DMS114 treated with DMSO at 0.1 percent for 48 hours (cell line): ENCODE measurements at regions not wholly inside any gene's neighbourhood (a gene's known extent, or its start where the extent isn't known, plus 50 kb on each side); places are given as distances from the start of the nearest gene placed in this dataset.

ENCODE experiments used
- DNase-seq: peaks from one replicate; lab custom pipeline; 2025; ENCODE audit not compliant: unreplicated experiment; lab: John Stamatoyannopoulos, UW

DNA sequence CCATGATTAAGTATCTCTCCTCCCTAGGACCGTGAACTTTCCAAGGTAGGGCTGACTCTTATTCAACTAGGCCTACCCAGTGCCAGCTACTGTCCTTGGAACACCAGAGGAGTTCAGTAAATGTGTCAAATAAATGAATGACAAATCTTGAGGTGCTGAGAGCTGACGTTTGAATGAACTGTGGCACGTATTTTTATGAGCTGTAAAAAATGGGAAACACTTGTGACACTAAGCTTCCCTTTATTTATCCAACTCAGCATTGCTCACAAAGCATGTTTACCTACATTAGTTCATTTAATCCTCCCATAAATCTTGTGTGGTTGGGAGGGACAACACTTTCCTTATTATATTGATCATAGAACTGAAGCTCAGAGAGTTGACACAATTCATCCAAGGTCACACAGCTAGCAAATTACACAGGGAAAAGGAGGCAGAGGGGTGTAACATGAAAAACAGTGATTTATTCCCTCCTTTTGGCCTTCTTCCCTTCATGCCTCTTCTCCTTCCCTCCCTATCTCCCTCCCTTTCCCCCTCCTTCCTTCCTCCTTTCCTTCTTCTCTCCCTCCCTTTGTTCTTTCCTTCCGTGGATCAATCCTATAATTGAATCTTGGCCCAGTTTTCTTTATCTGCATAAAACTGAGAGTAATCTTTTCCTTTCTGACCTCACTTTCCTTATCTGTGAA is 412.6 kb downstream of the DMRT2 start:
- DNase-seq: no peak

DNA sequence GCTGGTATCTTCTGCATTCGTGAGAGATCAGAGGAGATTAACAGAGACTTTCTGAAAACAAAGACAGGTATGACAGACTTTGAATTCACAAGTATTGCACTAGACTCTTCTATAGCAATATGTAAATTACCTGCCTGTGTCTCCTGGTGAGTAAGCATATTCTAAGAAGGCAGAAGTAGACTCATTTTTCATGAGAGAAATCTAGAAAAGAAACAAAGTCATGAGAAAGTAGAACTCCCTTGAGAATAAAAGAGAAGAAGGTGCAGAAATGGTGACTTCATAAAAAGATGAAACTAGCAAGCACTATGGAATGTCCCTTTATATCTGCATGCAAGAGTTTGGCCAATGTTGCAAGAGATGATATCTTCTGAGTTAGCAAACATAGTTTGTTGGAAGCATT is 419.8 kb downstream of the DMRT2 start:
- DNase-seq: no peak

DNA sequence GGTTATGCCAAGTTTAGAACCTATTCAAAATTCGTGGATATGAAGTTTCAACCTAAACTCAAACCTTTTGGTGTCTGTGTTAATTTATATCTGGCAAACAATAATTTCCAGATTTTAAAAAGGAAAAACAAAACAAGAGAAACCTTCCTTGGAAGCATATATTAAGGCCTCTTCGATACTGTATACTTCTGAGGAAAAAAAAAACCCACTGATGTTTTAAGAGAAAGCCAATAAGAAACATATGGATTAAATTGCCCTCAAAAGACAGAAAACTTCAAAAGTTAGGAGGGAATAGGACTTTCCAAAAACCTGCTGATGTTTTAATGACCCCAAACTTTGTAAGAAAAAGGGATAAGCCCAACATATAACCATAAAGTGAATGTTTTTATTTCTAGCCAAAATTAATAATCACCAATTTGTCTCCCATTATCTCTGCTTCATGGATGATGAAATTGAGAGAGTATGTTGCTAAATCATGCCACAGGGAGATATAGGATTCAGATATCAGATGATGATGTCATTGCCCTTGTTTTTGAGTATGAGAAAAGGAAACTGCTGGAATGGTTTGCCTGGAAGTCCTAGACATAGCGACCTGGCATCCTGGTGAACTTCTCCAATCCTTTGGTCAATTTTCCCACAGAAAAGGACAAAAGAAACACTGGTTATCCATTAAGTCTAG is 423.9 kb downstream of the DMRT2 start:
- DNase-seq: no peak

DNA sequence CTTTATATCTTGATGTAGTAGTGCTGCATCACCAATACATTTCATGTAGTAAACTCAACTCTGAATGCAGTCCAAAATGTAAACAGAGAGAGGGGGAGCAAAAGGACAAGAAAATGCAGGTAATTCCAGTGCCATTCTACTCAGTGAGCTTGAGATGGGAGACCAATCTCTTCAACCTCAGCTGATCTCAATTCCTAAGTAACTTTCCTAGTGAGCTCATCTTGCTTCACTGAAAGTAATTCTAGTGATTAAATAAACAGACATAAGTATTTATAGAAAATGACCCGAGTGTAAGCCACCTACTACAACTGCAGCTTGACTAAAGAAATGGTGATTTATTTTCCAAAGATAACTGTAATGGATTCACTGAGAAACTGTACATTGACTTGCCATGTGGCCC is 424.5 kb downstream of the DMRT2 start:
- no peak for DNase-seq

- no peak for DNase-seq
These were observed 440.4 kb downstream of the DMRT2 start for GRCh38 chr9:1490341-1491232.

- DNase-seq: no peak
These were observed 442.0 kb downstream of the DMRT2 start for GRCh38 chr9:1492156-1492555.

GRCh38 chr9:1495282-1496030 is 445.3 kb downstream of the DMRT2 start:
- DNase-seq: no peak

DNA sequence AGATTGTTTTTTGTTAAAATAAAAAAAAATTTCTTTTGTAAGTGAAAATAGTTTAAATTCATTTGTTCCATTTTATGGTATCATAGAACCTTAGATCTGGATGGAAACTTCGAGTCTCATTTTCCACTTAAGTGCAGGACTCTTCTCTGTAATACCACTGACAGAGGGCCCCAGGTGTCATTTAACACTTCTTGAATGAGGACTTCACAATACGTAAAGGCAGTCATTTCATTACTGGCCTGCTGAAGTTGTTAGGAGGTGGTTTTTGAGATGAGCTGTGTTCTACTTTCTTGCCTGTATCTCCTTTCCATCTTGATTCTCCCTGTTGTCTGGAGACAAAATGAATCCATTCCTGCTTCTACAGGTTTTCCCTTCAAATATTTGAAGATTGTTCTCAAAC is 455.3 kb downstream of the DMRT2 start:
- DNase-seq: no peak

GRCh38 chr9:1510712-1511111 is 460.6 kb downstream of the DMRT2 start:
- DNase-seq: no peak

GRCh38 chr9:1513105-1513504 is 462.9 kb downstream of the DMRT2 start:
- no peak for DNase-seq

DNA sequence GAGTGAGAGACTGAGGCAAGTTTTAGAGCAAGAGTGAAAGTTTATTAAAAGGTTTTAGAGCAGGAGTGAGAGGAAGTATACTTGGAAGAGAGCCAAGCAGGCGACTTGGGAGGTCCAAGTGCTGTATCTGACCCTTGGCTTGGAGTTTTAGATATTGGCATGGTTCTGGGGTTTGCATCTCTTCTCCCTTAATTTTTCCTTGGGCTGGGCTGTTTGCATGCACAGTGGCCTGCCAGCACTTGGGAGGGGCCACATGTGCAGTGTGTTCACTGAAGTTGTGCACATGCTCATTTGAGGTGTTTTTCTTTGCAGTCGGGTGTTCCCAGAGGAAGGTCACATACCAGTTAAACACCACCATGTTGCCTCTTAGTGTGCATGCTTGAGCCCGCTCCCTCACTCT is 464.1 kb downstream of the DMRT2 start:
- no peak for DNase-seq

- DNase-seq: no peak
These were observed 464.7 kb downstream of the DMRT2 start for GRCh38 chr9:1514776-1515363.

- no peak for DNase-seq
These were observed 465.4 kb downstream of the DMRT2 start for GRCh38 chr9:1515557-1515956.

DNA sequence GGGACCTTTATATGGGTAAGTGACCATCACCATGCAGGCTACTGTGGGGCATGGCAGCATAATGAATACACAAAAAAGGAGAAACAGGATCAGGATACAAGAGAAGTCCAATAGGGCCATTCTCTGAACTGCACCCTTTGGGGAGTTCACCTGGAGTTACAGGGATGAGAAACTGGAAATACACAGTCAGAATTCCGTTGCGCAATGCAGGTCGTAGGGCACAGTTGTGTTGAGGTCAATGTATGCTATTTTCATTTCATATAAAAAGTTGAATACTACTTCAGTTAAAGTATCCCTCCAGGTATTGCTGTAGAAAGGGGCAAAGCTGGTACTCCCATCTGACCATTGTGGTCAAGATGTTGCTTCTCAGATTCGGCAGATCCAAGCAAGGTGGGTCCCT is 471.4 kb downstream of the DMRT2 start:
- DNase-seq: no peak

DNA sequence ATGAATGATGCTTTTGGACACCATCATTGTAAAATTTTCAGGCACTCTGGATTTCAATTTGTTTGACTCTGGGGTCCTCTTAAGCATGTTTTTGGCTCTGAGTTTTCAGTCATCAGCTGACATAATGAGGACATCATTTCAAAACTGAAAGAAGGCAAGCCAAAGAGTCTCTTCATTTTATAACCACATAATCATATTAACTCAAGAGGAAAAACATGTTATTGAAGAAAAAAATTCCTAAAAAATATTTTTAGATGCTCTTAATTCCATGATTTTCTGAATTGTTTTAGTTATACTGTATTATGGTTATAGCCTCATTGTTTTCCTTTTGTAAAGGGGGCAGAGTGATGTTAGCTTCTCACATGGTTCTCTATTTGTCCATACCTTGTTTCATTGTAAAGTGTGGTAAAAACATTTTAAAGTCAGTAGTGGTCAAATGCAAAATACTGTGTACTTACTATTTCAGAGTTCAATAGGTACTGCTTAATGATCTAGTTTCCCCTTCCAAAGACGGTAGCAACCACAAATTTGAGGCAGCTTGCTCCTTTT is 472.1 kb downstream of the DMRT2 start:
- DNase-seq: no peak

GRCh38 chr9:1528456-1528855 is 478.3 kb downstream of the DMRT2 start:
- DNase-seq: no peak

DNA sequence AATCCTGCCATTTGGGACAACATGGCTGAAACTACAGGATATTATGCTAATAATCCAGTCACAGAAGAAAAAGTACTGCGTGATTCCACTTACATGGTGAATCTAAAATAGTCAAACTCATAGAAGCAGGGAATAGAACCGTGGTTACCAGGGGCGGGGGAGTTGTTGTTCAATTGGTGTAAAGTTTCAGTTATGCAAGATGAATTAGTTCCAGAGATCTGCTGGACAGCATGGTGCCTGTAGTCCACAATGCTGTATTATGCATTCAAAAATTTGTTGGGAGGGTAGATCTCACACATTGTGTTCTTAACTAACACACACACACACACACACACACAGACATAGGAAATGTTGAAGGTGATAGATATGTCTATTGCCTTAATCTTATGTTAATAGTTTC is 480.5 kb downstream of the DMRT2 start:
- no peak for DNase-seq

DNA sequence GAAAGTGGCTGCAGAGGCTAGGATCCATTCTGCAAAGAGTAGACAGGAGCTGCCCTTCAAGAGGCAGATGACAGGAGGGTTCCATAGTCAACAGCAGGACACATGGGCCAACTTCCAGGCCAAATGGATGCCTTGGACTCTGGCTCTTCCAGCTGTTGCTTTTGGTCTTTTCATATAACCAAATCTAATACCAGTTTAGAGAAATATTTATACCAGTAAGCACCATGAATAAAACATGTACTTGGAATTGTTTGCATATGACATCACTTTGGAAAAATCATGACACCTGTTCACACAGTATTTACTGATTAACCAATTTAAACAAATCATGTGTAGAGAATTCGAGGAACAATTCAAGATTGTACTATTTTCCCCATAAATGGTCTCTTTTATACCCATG is 481.3 kb downstream of the DMRT2 start:
- no peak for DNase-seq

GRCh38 chr9:1532171-1532570 is 482.0 kb downstream of the DMRT2 start:
- DNase-seq: no peak

DNA sequence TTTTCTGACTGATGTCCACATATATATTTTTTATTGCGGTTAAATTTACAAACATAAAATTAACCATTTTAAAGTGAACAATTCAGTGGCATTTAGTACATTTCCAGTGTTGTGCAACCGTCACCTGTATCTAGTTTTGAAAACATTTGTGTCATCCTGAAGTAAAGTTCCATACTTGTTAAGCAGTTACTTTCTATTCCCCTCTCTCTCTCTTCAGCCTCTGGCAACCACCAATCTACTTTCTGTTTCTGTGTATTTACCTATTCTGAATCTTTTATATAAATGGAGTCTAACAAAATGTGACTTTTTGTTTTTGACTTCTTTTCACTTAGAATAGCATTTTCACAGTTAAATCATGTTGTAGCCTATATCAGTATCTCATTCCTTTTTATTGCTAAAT is 480.1 kb upstream of the SMARCA2 start:
- DNase-seq: no peak

DNA sequence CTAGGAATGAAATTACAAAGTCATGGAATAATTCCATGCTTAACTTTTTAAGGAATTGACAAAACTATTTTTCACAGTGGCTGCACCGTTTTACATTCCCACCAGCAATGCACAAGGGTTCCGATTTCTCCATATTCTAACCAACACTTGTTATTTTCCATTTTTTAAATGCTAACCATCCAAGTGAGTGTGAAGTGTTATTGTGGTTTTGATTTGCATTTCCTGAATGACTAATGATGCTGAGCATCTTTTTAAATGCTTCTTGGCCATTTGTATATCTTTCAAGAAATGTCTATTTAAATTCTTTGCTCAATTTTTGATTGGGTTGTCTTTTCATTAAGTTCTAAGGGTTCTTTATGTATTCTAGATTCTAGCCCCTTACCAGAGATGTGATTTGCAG is 479.5 kb upstream of the SMARCA2 start:
- DNase-seq: no peak
